Transverse colon (tissue), 4 donors: ENCODE measurements at regions not wholly inside any gene's neighbourhood (a gene's known extent, or its start where the extent isn't known, plus 50 kb on each side); places are given as distances from the start of the nearest gene placed in this dataset.

Source experiments
- DNase-seq: peaks from one replicate; pipeline ENCODE4 v3.0.0-alpha.2; 2019
- H3K27ac ChIP-seq, 4 donors: fragments of 200-600 bp; sonication (generic); 2 replicates each; pipeline ENCODE4 v1.5.1; 2016 to 2018; ENCODE audit warnings: inconsistent platforms in 4 of 4
- H3K27me3 ChIP-seq: fragments of 200-600 bp; sonication (generic); 2 replicates; pipeline ENCODE4 v1.5.1; 2017; ENCODE audit warnings: inconsistent platforms
- H3K36me3 ChIP-seq, 4 donors: fragments of 200-600 bp; sonication (generic); 2 replicates each; pipeline ENCODE4 v1.5.1; 2017 to 2019; ENCODE audit warnings: inconsistent platforms in 4 of 4
- H3K4me1 ChIP-seq, 4 donors: fragments of 200-600 bp; sonication (generic); 2 replicates each; pipeline ENCODE4 v1.5.1; 2017 to 2020; ENCODE audit warnings: inconsistent platforms in 4 of 4
- H3K4me3 ChIP-seq, 4 donors: fragments of 200-600 bp; sonication (generic); 1 replicate in 1 of 4; 2 replicates in 3 of 4; pipeline versions ENCODE4 v1.5.1 to v1.6.1; 2017 to 2019; ENCODE audit warnings: inconsistent platforms in 4 of 4
- H3K9me3 ChIP-seq, 2 donors: fragments of 200-600 bp; sonication (generic); 2 replicates each; pipeline ENCODE4 v1.5.1; 2017 to 2019; ENCODE audit warnings: inconsistent platforms in 2 of 2
- CTCF ChIP-seq, 5 experiments: fragments of 200-600 bp in 3 of 5; fragments of 450-650 bp in 2 of 5; sonication (generic) in 3 of 5; IDR thresholded peaks; 1 replicate in 2 of 5; 2 replicates in 3 of 5; pipeline ENCODE4 v1.5.1; 2016 to 2017; ENCODE audit warnings: antibody characterized with exemption in 5 of 5, inconsistent platforms in 3 of 5, mild to moderate bottlenecking in 2 of 5, moderate library complexity in 1 of 5
- EP300 ChIP-seq: sonication (generic); formaldehyde crosslinking; IDR thresholded peaks from one replicate; pipeline ENCODE4 v1.6.1; 2017; ENCODE audit warnings: antibody characterized with exemption, low read depth
- POLR2A ChIP-seq: fragments of 450-650 bp; IDR thresholded peaks from one replicate; pipeline ENCODE4 v1.6.1; 2016; ENCODE audit warnings: antibody characterized with exemption, mild to moderate bottlenecking, moderate library complexity
- POLR2AphosphoS5 ChIP-seq, 3 donors: sonication (generic); formaldehyde crosslinking; IDR thresholded peaks; one replicate each; pipeline ENCODE4 v1.6.1; 2016; ENCODE audit warnings: antibody characterized with exemption in 3 of 3
- WGBS, 2 donors: methylation state at CpG; one replicate each; pipeline ENCODE4 v1.1.5; 2018; ENCODE audit warnings: low coverage in 1 of 2; 5-methylcytosine and 5-hydroxymethylcytosine counted together
- in situ Hi-C, 4 donors: fragments of 200-750 bp; cut with MboI; loops; one replicate each; pipeline versions ENCODE4 v1.15.0 to v1.15.1; 2017; ENCODE audit warnings: low sequenced_read_pairs in 3 of 4, low pct_ligation_motif_present in 1 of 4, low pct_unique_long_range_greater_than_20kb in 1 of 4
- intact Hi-C: fragments of 100-400 bp; cut with DNase I; formaldehyde crosslinking; loops from one replicate; pipeline ENCODE4 v1.15.1; 2023; ENCODE audit warnings: low total_unique reads

GRCh38 chr20:57791178-57791962 is 81.6 kb upstream of the PMEPA1 start:
- intact Hi-C loops (no loop called here), in situ Hi-C loops (no loop called here)
- 87 to 88% methylated on average over 7 to 15 of the region's 15 CpGs for WGBS, 2 donors
- no peaks in the 10 kb centered on the region for H3K9me3 ChIP-seq
- no peaks in the 10 kb centered on the region for H3K36me3 ChIP-seq
- H3K27me3 ChIP-seq, result no peaks in the 10 kb centered on the region
- no peak overlapping the region for H3K27ac ChIP-seq
- no peak for TF ChIP-seq POLR2AphosphoS5 (IDR thresholded peaks at IDR 0.05)
- no peak for TF ChIP-seq CTCF (IDR thresholded peaks at IDR 0.05)
- no peak for TF ChIP-seq EP300
- TF ChIP-seq POLR2A, result no peak
- no peak overlapping the region for H3K4me3 ChIP-seq
- DNase-seq, result no peak
- H3K4me1 ChIP-seq, result no peaks in the 10 kb centered on the region

- 77 to 80% methylated on average over 6 to 8 of the region's 8 CpGs for WGBS, 2 donors
- H3K4me3 ChIP-seq, result no peak overlapping the region
- H3K4me1 ChIP-seq, result no peaks in the 10 kb centered on the region
- no peaks in the 10 kb centered on the region for H3K27me3 ChIP-seq
- H3K36me3 ChIP-seq, result no peaks in the 10 kb centered on the region
- intact Hi-C loops (no loop called here), in situ Hi-C loops (no loop called here)
- no peak overlapping the region for H3K27ac ChIP-seq
- TF ChIP-seq POLR2AphosphoS5 (IDR thresholded peaks at IDR 0.05), result no peak
- TF ChIP-seq POLR2A, result no peak
- no peak for TF ChIP-seq EP300
- no peak for TF ChIP-seq CTCF (IDR thresholded peaks at IDR 0.05)
- DNase-seq, result no peak
- no peaks in the 10 kb centered on the region for H3K9me3 ChIP-seq
These were observed 80.4 kb upstream of the PMEPA1 start for GRCh38 chr20:57790176-57790575.

GRCh38 chr20:57788936-57789613 is 79.3 kb upstream of the PMEPA1 start:
- TF ChIP-seq EP300 (no peak), CTCF (IDR thresholded peaks at IDR 0.05) (no peak), POLR2AphosphoS5 (IDR thresholded peaks at IDR 0.05) (no peak), POLR2A (no peak)
- in situ Hi-C loops, result no loop called here
- no peak for DNase-seq
- Histone ChIP-seq H3K4me1 (no peaks in the 10 kb centered on the region), H3K36me3 (no peaks in the 10 kb centered on the region), H3K9me3 (no peaks in the 10 kb centered on the region), H3K4me3 (no peak overlapping the region), H3K27ac (no peak overlapping the region), H3K27me3 (no peaks in the 10 kb centered on the region)
- intact Hi-C loops, result no loop called here
- 54 to 84% methylated on average over 3 to 19 of the region's 19 CpGs for WGBS, 2 donors

- Histone ChIP-seq H3K4me1 (no peaks in the 10 kb centered on the region), H3K9me3 (no peaks in the 10 kb centered on the region), H3K27me3 (no peaks in the 10 kb centered on the region), H3K4me3 (no peak overlapping the region), H3K27ac (no peak overlapping the region), H3K36me3 (no peaks in the 10 kb centered on the region)
- in situ Hi-C loops, result no loop called here
- DNase-seq, result no peak
- WGBS, 2 donors, result 87 to 90% methylated on average over 5 to 15 of the region's 17 CpGs
- TF ChIP-seq CTCF (IDR thresholded peaks at IDR 0.05) (no peak), POLR2A (no peak), POLR2AphosphoS5 (IDR thresholded peaks at IDR 0.05) (no peak), EP300 (no peak)
- intact Hi-C loops, result no loop called here
These were observed 78.4 kb upstream of the PMEPA1 start for GRCh38 chr20:57787990-57788781.
